Adrenal gland (tissue), 9 donors: ENCODE measurements at regions not wholly inside any gene's neighbourhood (a gene's known extent, or its start where the extent isn't known, plus 50 kb on each side); places are given as distances from the start of the nearest gene placed in this dataset.

ENCODE experiments used
- DNase-seq, 7 donors: peaks; one replicate each; pipeline ENCODE4 v3.0.0-alpha.2; 2019 to 2020
- H3K27ac ChIP-seq, 5 donors: fragments of 200-600 bp; sonication (generic) in 4 of 5; 1 replicate in 3 of 5; 2 replicates in 2 of 5; pipeline versions ENCODE4 v1.5.1 to v1.8.0; 2016 to 2020; ENCODE audit warnings: mild to moderate bottlenecking in 1 of 5
- H3K27me3 ChIP-seq: fragments of 200-600 bp; 2 replicates; pipeline ENCODE4 v1.8.0; 2021
- H3K36me3 ChIP-seq, 2 donors: fragments of 200-600 bp; replicated peaks in 1 of 2; 1 replicate in 1 of 2; 2 replicates in 1 of 2; pipeline versions ENCODE4 v1.5.1 to v1.8.0; 2018 to 2022
- H3K4me1 ChIP-seq, 2 donors: fragments of 200-600 bp; replicated peaks in 1 of 2; 1 replicate in 1 of 2; 2 replicates in 1 of 2; pipeline versions ENCODE4 v1.5.1 to v1.8.0; 2018 to 2021
- H3K4me3 ChIP-seq, 4 donors: fragments of 200-600 bp; sonication (generic) in 3 of 4; one replicate each; pipeline ENCODE4 v1.5.1; 2016 to 2018
- H3K9me3 ChIP-seq, 3 donors: fragments of 200-600 bp; sonication (generic) in 1 of 3; replicated peaks in 1 of 3; 1 replicate in 2 of 3; 2 replicates in 1 of 3; pipeline versions ENCODE4 v1.5.1 to v1.8.0; 2016 to 2021
- POLR2A ChIP-seq, 2 donors: fragments of 450-650 bp; IDR thresholded peaks; one replicate each; pipeline ENCODE4 v1.6.1; 2017; ENCODE audit warnings: antibody characterized with exemption in 2 of 2, mild to moderate bottlenecking in 2 of 2, moderate library complexity in 1 of 2
- WGBS, 4 donors: extraction: QIAGEN DNeasy Blood & Tissue Kit in 2 of 4; methylation state at CpG; one replicate each; pipeline versions ENCODE4 v1.1.5 to v1.1.7; 2013 to 2017; 5-methylcytosine and 5-hydroxymethylcytosine counted together
- intact Hi-C, 2 donors: fragments of 100-400 bp; cut with DNase I; formaldehyde crosslinking; loops; one replicate each; pipeline versions ENCODE4 v1.14.1 to v1.15.0; 2022 to 2023
- TF ChIP-seq, protein P1 (sequence below), 6 experiments: fragments of 450-650 bp in 4 of 6; fragments of 200-600 bp in 2 of 6; sonication (generic) in 1 of 6; IDR thresholded peaks; 1 replicate in 5 of 6; 2 replicates in 1 of 6; pipeline versions ENCODE4 v1.5.1 to v1.8.0; 2016 to 2021; ENCODE audit warnings: antibody characterized with exemption in 6 of 6, mild to moderate bottlenecking in 2 of 6, moderate library complexity in 1 of 6
- donor health status: healthy with polysubstance abuse.
- donor health status: Bipolar disorder and iron deficiency.
- donor health status: DM: yes; HTN: yes; CAD: no.
- donor health status: DM: no; HTN: no; CAD: no.
- donor health status: DM: no; HTN: no; CAD: no.

GRCh38 chr10:109417803-109418202, 505.5 kb downstream of the XPNPEP1 start:
- Histone ChIP-seq H3K9me3 (no peaks in the 10 kb centered on the region), H3K27ac (no peak overlapping the region), H3K4me3 (no peak overlapping the region), H3K36me3 (no peaks in the 10 kb centered on the region), H3K27me3 (no peaks in the 10 kb centered on the region), H3K4me1 (no peaks in the 10 kb centered on the region)
- WGBS, 4 donors, result 65 to 72% (median 65%) methylated on average over 4 of the region's 4 CpGs
- no peak for DNase-seq
- intact Hi-C loops, result no loop called here
- TF ChIP-seq POLR2A (IDR thresholded peaks at IDR 0.05), result no peak
- TF ChIP-seq, protein P1, sequence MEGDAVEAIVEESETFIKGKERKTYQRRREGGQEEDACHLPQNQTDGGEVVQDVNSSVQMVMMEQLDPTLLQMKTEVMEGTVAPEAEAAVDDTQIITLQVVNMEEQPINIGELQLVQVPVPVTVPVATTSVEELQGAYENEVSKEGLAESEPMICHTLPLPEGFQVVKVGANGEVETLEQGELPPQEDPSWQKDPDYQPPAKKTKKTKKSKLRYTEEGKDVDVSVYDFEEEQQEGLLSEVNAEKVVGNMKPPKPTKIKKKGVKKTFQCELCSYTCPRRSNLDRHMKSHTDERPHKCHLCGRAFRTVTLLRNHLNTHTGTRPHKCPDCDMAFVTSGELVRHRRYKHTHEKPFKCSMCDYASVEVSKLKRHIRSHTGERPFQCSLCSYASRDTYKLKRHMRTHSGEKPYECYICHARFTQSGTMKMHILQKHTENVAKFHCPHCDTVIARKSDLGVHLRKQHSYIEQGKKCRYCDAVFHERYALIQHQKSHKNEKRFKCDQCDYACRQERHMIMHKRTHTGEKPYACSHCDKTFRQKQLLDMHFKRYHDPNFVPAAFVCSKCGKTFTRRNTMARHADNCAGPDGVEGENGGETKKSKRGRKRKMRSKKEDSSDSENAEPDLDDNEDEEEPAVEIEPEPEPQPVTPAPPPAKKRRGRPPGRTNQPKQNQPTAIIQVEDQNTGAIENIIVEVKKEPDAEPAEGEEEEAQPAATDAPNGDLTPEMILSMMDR (IDR thresholded peaks at IDR 0.05), result no peak

DNA sequence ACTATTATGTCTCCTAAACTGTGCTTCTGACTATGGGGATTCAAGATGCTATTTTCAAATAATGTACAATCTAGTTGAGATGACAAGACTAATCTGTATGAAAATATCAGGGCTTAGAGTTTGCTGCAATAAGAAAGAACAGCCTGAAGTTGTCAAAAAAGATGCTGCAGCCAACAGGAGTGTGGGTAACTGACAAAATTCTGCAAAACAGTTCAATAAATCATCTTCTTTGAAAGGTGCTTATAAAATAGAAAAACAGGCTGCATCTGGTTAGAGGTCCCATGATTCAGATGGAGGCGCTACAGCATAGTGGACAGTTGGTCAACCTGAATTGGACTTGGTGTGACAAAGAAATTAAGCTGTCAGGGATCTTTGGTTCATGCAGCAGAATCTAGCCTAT, 511.0 kb downstream of the XPNPEP1 start:
- no peaks in the 10 kb centered on the region for H3K4me1 ChIP-seq
- H3K9me3 ChIP-seq, result no peaks in the 10 kb centered on the region
- no peaks in the 10 kb centered on the region for H3K36me3 ChIP-seq
- H3K27ac ChIP-seq, result no peak overlapping the region
- DNase-seq, result no peak
- 83 to 90% (median 86%) methylated on average over 1 of the region's 1 CpG for WGBS, 4 donors
- no peak overlapping the region for H3K4me3 ChIP-seq
- intact Hi-C loops, result no loop called here
- no peak for TF ChIP-seq POLR2A (IDR thresholded peaks at IDR 0.05)
- TF ChIP-seq, protein P1 (IDR thresholded peaks at IDR 0.05), result no peak
- no peaks in the 10 kb centered on the region for H3K27me3 ChIP-seq

DNA sequence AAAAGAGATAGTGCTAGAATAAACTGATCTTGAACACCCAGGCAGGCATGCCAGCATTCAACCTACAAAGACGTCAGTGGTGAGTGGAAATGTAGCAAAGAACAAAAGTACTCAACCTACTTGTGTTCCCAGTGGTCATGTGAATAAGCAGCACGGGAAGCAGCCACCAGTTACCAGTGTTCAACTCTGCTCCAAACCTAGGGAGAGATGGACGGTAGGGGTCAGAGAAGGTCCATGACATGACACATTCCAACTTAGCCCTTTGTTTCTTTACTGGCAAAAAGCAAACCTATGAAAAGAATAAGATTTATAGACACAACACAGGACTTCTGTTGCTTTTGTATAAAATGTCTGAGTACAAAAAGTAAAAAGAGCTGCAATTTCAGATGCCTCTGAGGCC, 511.4 kb downstream of the XPNPEP1 start:
- H3K9me3 ChIP-seq, result no peaks in the 10 kb centered on the region
- no peaks in the 10 kb centered on the region for H3K4me1 ChIP-seq
- 29 to 48% (median 30%) methylated on average over 3 of the region's 3 CpGs for WGBS, 4 donors
- H3K36me3 ChIP-seq, result no peaks in the 10 kb centered on the region
- intact Hi-C loops, result no loop called here
- H3K27ac ChIP-seq, result no peak overlapping the region
- no peak for TF ChIP-seq POLR2A (IDR thresholded peaks at IDR 0.05)
- TF ChIP-seq, protein P1 (IDR thresholded peaks at IDR 0.05), result no peak
- DNase-seq, result no peak
- H3K4me3 ChIP-seq, result no peak overlapping the region
- no peaks in the 10 kb centered on the region for H3K27me3 ChIP-seq

GRCh38 chr10:109405338-109405737, 518.0 kb downstream of the XPNPEP1 start:
- H3K9me3 ChIP-seq, result no peaks in the 10 kb centered on the region
- WGBS, 4 donors, result 73 to 89% (median 83%) methylated on average over 2 of the region's 2 CpGs
- no peak for DNase-seq
- no peak overlapping the region for H3K27ac ChIP-seq
- no peaks in the 10 kb centered on the region for H3K27me3 ChIP-seq
- TF ChIP-seq POLR2A (IDR thresholded peaks at IDR 0.05), result no peak
- TF ChIP-seq, protein P1 (IDR thresholded peaks at IDR 0.05), result no peak
- no peaks in the 10 kb centered on the region for H3K36me3 ChIP-seq
- H3K4me1 ChIP-seq, result no peaks in the 10 kb centered on the region
- intact Hi-C loops, result no loop called here
- H3K4me3 ChIP-seq, result no peak overlapping the region
